ENCODE measurements at regions not wholly inside any gene's neighbourhood (a gene's known extent, or its start where the extent isn't known, plus 50 kb on each side); places are given as distances from the start of the nearest gene placed in this dataset.

DNA sequence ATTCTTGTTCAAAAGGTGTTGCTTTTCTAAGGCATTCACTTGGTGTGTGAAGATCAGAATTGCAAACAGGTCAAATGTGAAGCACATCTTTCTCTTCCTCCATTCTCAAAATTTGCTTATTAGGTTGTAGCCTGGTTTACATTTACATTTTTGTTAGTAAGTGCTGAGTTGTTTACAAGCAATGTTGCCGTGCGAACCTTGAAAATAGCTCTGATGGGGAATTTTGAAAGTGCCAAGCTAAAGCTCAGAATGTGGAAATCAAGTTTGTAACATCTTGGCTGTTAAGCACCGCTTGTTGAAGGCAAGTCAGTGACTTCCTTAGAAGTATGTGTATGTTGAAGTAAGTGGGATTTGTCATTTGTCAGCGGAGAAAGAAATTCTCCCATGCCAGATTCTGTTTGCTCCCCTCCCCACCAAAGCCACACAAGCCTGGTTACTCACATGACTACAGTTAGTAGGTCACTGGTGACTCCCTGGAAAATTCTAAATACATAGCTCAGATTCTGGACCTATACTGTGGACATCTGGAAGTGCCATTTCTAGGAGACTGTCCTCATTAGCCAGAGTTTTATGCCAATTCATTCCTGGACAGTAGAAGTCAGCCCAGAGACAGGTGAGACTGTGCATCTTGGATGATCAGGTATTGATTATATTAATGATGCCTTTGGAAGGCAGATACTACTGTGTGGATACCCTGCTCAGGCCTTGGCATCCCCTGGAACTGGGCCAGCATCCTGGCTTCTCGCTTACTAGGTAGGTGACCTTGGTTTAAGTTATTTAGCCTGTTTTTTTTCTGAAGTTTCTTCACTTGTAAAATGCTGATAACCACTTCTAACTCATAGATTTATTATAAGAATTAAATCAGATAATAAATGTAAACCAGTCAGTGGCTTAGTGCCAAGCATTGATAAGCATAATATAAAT lies 390.6 kb upstream of the SEMA6D start:
- Mint-ChIP-seq H3K27ac (no peak overlapping the region), H3K27me3 (peaks cover 1% of the 10 kb centered on the region), H3K9me3 (no peaks in the 10 kb centered on the region), H3K36me3 (no peaks in the 10 kb centered on the region), H3K4me1 (no peaks in the 10 kb centered on the region), H3K4me3 (no peak overlapping the region)

DNA sequence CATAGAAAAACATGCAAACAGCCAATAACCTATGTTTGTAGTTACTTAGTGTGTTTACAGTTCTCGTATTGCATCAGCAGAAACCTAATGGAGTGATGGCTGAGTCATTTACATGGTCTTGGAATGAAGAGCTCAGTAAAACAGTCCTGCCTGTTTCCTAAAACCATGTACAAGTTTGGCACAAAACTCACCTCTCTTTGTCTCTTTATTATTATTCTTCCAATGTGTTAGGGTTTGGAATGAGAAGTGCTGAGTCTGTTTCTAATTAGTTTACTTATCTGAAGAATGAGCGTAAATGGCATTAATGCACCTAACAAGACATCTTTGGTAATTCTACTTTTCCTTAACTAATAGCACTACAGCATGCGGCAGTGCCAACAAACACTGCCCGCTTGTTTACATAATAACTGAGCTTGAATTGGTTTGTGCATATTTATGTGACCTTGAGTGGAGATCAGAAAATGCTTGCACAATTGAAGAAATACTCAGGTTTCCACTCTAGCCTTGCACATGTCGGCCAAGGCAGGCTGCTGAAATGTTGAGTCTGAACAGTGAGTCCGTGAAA lies 385.4 kb upstream of the SEMA6D start:
- H3K4me3 Mint-ChIP-seq: no peak overlapping the region
- H3K36me3 Mint-ChIP-seq: no peaks in the 10 kb centered on the region
- H3K27me3 Mint-ChIP-seq: no peaks in the 10 kb centered on the region
- no peak overlapping the region for H3K27ac Mint-ChIP-seq
- H3K9me3 Mint-ChIP-seq: no peaks in the 10 kb centered on the region
- no peaks in the 10 kb centered on the region for H3K4me1 Mint-ChIP-seq

DNA sequence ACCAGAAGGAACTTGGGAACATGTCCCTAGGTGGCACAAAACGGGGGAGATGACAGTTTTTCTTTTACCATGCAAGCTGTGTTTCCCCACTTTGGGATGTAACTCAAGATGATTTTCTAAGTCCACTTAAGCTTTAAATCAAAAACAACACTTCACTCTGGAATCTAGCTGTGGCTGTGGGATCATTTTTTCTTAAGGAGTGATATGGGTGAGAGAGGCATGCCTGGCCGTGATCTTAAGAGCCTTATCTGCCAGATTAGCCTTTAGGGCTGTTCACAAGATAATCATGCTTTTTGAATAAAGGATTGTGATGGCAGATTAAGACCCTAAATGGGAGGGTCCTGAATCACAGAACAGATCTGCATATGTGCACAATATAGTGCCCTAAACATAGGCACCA lies 384.8 kb upstream of the SEMA6D start:
- H3K4me1 Mint-ChIP-seq: no peaks in the 10 kb centered on the region
- no peaks in the 10 kb centered on the region for H3K27me3 Mint-ChIP-seq
- no peaks in the 10 kb centered on the region for H3K36me3 Mint-ChIP-seq
- no peaks in the 10 kb centered on the region for H3K9me3 Mint-ChIP-seq
- no peak overlapping the region for H3K27ac Mint-ChIP-seq
- no peak overlapping the region for H3K4me3 Mint-ChIP-seq

DNA sequence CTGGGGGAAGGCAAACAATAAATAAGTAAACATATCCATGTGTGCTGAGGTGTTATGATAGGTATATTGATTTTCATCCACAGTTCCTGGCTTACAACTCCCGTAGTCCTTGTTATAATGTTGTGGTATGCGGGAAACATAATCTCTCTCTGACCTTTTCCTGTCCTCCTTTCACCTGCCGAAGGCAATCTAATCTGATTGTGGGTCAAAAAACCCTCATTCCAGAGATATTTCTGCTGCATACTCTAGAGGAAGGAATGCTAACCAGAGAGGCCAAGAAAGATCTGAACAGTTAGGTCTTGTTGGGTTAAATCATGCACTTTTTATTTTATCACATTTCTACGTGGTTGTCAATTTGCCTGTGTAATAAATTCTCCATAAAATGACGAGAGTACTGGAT lies 383.6 kb upstream of the SEMA6D start:
- Mint-ChIP-seq H3K27ac (no peak overlapping the region), H3K4me3 (no peak overlapping the region)

DNA sequence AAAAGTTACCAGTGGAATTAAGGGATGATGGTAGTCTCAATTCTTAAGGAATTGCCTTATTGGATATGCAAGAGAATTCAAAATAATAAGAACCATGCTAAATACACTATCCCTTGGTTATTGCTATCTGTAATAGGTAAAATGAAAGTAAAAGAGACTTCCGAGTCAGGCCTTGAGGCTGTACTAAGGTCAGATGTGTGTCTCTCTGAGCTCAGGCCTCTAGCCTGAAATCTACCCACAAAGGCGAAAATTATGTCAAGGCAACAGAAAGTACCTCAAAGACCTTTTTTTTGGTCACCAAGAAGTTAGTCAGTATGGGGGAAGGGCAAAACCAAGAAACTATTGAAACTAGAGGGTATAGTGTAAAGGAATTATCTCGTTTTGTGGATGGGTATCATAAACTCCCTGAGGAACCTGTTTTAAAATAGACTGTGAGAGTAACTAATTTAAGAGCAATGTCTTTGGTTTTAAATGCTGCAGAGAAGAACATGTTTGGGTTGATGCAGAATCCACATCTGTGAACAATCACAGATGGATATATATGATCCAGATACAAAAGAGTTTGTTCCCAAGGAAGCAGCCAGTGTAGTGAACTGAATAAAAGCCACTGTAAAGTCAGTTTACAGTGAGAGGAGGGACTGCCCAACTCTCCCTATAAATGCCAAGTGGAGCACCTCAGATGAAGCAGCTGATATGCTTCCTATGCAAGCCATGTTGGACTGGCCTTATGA lies 382.3 kb upstream of the SEMA6D start:
- Mint-ChIP-seq H3K36me3 (no peaks in the 10 kb centered on the region), H3K4me3 (no peak overlapping the region), H3K4me1 (no peaks in the 10 kb centered on the region), H3K9me3 (no peaks in the 10 kb centered on the region), H3K27ac (no peak overlapping the region), H3K27me3 (no peaks in the 10 kb centered on the region)

More for the DNA sequence above, 383.6 kb upstream of the SEMA6D start:
- Mint-ChIP-seq H3K36me3 (no peaks in the 10 kb centered on the region), H3K27me3 (no peaks in the 10 kb centered on the region), H3K4me1 (no peaks in the 10 kb centered on the region), H3K9me3 (no peaks in the 10 kb centered on the region)

DNA sequence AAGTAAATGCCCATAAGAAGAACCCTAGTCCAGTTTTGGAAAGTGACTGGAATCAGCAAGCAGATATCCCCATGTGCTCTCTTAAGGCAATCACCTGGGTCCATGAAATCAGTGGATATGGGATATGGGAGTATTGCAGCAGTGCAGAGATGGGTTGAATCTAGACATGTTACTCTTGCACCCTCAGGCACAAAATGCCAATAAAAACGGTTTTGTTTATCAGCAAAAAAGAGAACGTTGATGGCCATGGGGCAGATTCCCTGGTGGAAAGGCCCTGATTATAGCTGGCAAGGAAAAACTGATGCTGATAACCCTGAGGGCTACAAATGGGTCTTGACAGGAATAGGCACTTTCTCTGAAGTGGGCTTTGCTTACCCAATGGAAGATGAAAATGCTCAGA lies 380.2 kb upstream of the SEMA6D start:
- no peaks in the 10 kb centered on the region for H3K4me1 Mint-ChIP-seq
- H3K4me3 Mint-ChIP-seq: no peak overlapping the region
- H3K27ac Mint-ChIP-seq: no peak overlapping the region
- H3K9me3 Mint-ChIP-seq: no peaks in the 10 kb centered on the region
- no peaks in the 10 kb centered on the region for H3K36me3 Mint-ChIP-seq
- H3K27me3 Mint-ChIP-seq: no peaks in the 10 kb centered on the region

DNA sequence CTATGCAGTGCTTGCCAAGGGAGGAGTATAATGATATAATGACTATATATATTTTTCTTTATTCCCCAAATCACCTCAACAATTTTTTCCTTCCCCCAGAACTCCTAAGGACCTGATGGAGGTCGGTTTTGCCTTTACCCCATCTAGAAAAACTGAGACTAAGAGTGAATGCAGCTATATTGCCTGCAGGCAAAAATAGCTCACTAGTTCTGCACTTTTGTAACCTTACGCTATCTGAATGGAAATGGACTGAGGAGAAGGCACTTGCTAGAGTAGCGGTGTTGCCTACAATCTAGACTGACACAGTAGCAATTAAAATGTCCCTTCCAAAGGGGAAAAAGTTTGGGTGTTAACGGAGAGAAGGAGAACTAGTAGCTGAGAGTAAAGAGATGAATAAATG lies 379.5 kb upstream of the SEMA6D start:
- H3K4me3 Mint-ChIP-seq: no peak overlapping the region
- H3K9me3 Mint-ChIP-seq: no peaks in the 10 kb centered on the region
- H3K4me1 Mint-ChIP-seq: no peaks in the 10 kb centered on the region
- H3K27ac Mint-ChIP-seq: no peak overlapping the region
- no peaks in the 10 kb centered on the region for H3K27me3 Mint-ChIP-seq
- H3K36me3 Mint-ChIP-seq: no peaks in the 10 kb centered on the region

DNA sequence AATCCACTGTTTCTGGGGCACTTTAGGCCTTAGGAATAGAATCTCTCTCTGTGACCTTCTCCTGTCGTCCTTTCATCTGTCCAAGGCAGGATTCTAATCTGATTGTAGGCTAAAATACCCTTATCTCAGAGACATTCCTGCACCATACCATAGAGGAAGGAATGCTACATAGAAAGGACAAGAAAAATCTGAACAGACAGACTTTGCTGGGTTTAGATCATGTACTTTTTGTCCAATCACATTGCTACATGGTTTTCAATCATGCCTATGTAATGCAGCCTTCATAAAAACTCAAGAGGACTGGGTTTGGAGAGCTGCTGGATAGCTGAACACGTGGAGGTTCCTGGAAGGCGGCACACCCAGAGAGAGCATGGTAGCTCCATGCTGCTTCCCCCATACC lies 378.5 kb upstream of the SEMA6D start:
- Mint-ChIP-seq H3K36me3 (no peaks in the 10 kb centered on the region), H3K4me3 (no peak overlapping the region), H3K4me1 (no peaks in the 10 kb centered on the region), H3K9me3 (no peaks in the 10 kb centered on the region), H3K27me3 (no peaks in the 10 kb centered on the region), H3K27ac (no peak overlapping the region)

DNA sequence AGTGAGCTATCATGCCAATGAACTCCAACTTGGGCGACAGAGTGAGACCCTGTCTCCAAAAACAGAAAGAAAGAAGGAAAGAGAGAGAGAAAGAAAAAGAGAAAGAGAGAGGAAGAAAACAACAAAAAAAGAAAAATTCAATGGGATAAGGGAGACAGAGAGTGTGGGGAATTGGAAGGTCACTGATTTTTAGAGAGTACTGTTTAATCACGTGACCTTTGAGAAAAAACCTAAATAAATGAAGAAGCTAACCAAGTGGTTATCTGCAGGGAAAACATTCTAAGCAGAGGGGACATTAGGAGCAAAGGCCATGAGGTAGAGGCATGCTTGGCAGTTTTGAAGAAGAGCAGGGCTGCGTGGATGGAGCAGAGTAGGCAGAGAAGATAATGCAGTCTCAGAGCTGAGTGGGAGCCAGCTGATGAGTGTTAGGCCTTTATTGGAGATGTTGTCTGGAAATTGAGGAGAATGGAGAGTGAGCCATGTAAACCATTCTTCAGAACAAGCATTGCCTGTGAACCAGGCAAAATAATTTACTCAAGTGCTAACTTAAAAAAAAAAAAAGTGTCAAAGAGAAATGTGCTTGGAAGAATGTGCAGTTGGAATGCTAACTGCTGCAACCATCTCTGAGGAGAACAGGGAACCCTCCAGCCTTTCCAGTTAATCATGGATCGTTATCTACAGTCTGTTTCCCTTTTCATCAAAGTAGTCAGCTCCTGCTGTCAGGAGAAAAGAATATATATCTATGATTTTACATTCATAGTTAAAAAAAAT lies 377.3 kb upstream of the SEMA6D start:
- Mint-ChIP-seq H3K27me3 (no peaks in the 10 kb centered on the region), H3K4me3 (no peak overlapping the region), H3K4me1 (no peaks in the 10 kb centered on the region), H3K36me3 (no peaks in the 10 kb centered on the region), H3K9me3 (no peaks in the 10 kb centered on the region), H3K27ac (no peak overlapping the region)

DNA sequence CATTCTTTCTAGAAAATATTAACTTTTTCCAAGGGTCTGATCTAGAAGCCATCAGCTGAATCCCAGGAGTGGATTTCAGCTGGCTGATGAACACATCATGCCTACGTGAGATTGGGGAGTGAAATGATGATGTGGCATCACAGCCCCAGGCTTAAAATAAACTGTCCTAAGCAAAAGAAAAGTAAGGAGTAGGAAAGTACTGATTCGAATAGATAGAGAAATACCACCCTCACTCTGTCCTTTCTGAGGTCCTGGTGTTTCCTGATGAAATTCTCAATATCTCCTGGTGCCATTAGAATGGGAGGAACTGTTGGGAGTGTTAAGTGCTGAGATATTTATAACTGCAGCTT lies 376.8 kb upstream of the SEMA6D start:
- H3K27ac Mint-ChIP-seq: no peak overlapping the region
- H3K4me1 Mint-ChIP-seq: no peaks in the 10 kb centered on the region
- H3K36me3 Mint-ChIP-seq: no peaks in the 10 kb centered on the region
- H3K9me3 Mint-ChIP-seq: no peaks in the 10 kb centered on the region
- no peak overlapping the region for H3K4me3 Mint-ChIP-seq
- H3K27me3 Mint-ChIP-seq: no peaks in the 10 kb centered on the region

DNA sequence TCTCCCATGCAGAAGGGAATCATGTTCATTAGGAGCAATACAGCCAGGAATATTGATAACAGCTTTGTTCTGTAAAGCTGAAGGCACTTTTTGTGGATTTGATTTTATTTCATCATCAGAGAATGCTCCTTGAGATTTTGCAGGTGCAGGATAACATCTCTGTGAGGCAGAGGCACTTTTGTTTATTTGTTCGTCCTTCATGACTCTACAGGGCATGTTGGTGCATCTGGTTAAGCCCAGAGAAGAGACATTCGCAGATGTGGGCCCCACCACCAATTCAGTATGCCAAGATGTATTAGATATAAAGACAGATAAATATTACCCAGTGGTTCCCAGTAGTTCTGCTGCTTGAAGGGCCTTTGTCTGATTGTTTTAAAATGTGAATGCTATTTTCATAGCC lies 368.1 kb upstream of the SEMA6D start:
- H3K27me3 Mint-ChIP-seq: no peaks in the 10 kb centered on the region
- no peak overlapping the region for H3K4me3 Mint-ChIP-seq
- H3K4me1 Mint-ChIP-seq: no peaks in the 10 kb centered on the region
- no peaks in the 10 kb centered on the region for H3K9me3 Mint-ChIP-seq
- no peak overlapping the region for H3K27ac Mint-ChIP-seq
- no peaks in the 10 kb centered on the region for H3K36me3 Mint-ChIP-seq

DNA sequence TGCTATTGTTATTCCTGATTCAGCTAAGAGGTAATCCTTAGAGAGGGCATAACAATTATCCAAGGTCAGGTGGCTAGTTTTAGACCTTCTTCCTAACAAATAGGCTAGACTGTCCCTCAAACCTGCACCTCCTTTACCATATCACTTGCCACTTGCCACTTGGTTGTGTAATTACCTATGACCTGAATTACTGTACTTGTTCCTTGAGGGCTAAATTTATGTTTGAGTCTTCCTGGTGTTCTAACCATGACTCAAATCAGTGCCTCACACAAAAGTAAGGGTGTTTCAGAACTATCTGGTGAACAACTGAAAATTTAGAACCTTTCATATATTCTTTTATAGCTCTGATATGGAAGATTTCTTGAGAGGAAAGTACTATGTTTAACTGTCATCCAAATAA lies 365.8 kb upstream of the SEMA6D start:
- Mint-ChIP-seq H3K27me3 (no peaks in the 10 kb centered on the region), H3K4me3 (no peak overlapping the region), H3K36me3 (no peaks in the 10 kb centered on the region), H3K9me3 (no peaks in the 10 kb centered on the region), H3K27ac (no peak overlapping the region), H3K4me1 (no peaks in the 10 kb centered on the region)

DNA sequence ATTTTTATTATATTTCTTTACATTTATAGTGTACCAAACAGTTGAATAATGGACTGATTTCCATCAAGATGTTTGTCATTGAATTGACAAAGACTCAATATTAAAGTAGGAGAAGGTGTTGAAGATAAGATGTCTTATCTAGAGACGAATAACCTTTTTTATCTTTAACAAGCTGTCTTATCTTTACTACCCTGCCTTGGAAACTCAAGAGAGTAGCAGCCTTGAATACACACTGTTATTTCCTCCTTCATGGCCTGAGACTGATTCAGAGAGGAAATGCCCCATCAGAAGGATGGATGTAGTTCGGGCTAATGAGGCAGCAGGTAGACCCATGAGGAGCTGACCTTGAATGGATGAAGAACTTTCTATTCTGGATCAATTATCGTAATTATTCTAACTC lies 365.1 kb upstream of the SEMA6D start:
- H3K27ac Mint-ChIP-seq: no peak overlapping the region
- H3K9me3 Mint-ChIP-seq: no peaks in the 10 kb centered on the region
- no peaks in the 10 kb centered on the region for H3K36me3 Mint-ChIP-seq
- no peak overlapping the region for H3K4me3 Mint-ChIP-seq
- H3K4me1 Mint-ChIP-seq: no peaks in the 10 kb centered on the region
- no peaks in the 10 kb centered on the region for H3K27me3 Mint-ChIP-seq

DNA sequence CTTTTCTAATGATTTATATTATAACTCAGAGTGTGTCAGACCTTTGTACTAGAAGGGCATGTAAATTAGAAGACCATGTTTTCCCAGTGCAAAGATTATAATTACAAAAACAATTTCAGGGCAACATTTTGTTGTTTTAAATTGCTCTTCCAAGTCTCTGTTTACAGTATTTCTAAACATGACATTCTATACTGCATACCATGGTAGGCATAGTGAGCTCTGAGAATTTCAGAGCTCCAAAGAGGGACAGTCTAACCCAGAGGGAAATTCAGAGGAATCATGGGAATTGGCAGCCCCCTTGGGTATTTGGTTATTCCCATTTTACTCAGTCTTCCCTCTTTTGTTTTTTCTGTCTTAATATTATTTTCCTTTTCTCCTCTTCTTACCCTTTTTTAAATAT lies 361.5 kb upstream of the SEMA6D start:
- H3K4me1 Mint-ChIP-seq: no peaks in the 10 kb centered on the region
- H3K27me3 Mint-ChIP-seq: no peaks in the 10 kb centered on the region
- H3K27ac Mint-ChIP-seq: no peak overlapping the region
- no peaks in the 10 kb centered on the region for H3K36me3 Mint-ChIP-seq
- H3K9me3 Mint-ChIP-seq: no peaks in the 10 kb centered on the region
- no peak overlapping the region for H3K4me3 Mint-ChIP-seq

DNA sequence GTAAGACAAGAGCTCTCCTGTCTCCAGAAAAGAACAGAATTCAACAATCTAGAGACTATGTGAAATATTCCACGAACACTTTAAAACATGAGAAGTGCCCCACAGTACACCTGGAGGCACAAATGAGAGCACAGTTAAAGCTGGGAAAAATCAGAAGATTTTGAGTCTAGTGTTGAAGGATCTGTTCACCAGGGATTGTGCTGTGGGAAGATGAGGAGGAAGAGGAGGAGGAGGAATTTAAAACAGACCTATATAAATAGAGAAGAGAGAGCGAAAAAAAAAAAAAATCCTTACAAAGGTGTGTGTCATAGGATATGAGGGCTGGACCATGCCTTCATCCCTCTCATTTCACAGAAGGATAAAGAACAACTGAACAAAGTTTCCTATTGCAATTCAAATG lies 361.0 kb upstream of the SEMA6D start:
- no peaks in the 10 kb centered on the region for H3K27me3 Mint-ChIP-seq
- H3K4me1 Mint-ChIP-seq: no peaks in the 10 kb centered on the region
- H3K27ac Mint-ChIP-seq: no peak overlapping the region
- no peaks in the 10 kb centered on the region for H3K9me3 Mint-ChIP-seq
- H3K36me3 Mint-ChIP-seq: no peaks in the 10 kb centered on the region
- H3K4me3 Mint-ChIP-seq: no peak overlapping the region

DNA sequence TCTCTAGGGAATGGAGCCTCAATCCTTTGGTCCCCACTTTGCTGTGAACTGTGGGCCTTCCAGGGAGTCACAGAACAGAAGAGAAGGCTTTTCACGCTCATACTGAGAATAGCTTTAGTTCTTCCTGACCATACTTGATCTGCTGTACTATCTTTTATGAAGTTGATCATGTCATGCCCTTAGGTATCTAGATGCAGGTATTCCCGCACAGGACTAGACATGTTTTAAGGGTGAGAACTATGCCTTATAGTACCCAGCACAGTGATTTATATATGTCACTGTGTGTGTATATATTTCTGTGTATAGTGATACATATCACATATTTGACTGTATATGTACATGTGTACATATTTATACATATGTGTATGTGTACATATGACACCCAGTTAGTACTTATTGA lies 358.4 kb upstream of the SEMA6D start:
- Mint-ChIP-seq H3K4me1 (no peaks in the 10 kb centered on the region), H3K4me3 (no peak overlapping the region), H3K27me3 (no peaks in the 10 kb centered on the region), H3K9me3 (peaks cover 8% of the 10 kb centered on the region), H3K27ac (no peak overlapping the region), H3K36me3 (no peaks in the 10 kb centered on the region)
